PFSK-1 (cell line): ENCODE measurements at regions not wholly inside any gene's neighbourhood (a gene's known extent, or its start where the extent isn't known, plus 50 kb on each side); places are given as distances from the start of the nearest gene placed in this dataset.

Experiments used
- FOXP2 ChIP-seq: optimal IDR thresholded peaks from 2 replicates; pipeline ENCODE3; 2011; ENCODE audit warnings: borderline replicate concordance, control low read depth, inconsistent platforms; ENCODE audit not compliant: insufficient read depth; ENCODE audit errors: extremely low read length, extremely low read depth
- POLR2AphosphoS5 ChIP-seq: IDR thresholded peaks from 2 replicates; pipeline ENCODE4 v1.6.1; 2012; ENCODE audit warnings: low read depth, mild to moderate bottlenecking, control low read depth, low read length, moderate library complexity
- SIN3A ChIP-seq: IDR thresholded peaks from 2 replicates; pipeline ENCODE4 v1.6.1; 2012; ENCODE audit warnings: mild to moderate bottlenecking, low read length, moderate library complexity, borderline replicate concordance; ENCODE audit not compliant: insufficient read depth
- TAF1 ChIP-seq: IDR thresholded peaks from 2 replicates; pipeline ENCODE4 v1.6.1; 2012; ENCODE audit warnings: low read length, control low read depth, borderline replicate concordance; ENCODE audit not compliant: insufficient read depth
- TF ChIP-seq, protein P1 (sequence below), 2 experiments: IDR thresholded peaks; 2 replicates each; pipeline versions ENCODE4 v1.6.1 to v1.8.0; 2011 to 2012; ENCODE audit warnings: low read depth in 2 of 2, low read length in 2 of 2, control low read depth in 1 of 2, inconsistent platforms in 1 of 2, mild to moderate bottlenecking in 1 of 2, moderate library complexity in 1 of 2; ENCODE audit not compliant: insufficient read depth in 1 of 2

DNA sequence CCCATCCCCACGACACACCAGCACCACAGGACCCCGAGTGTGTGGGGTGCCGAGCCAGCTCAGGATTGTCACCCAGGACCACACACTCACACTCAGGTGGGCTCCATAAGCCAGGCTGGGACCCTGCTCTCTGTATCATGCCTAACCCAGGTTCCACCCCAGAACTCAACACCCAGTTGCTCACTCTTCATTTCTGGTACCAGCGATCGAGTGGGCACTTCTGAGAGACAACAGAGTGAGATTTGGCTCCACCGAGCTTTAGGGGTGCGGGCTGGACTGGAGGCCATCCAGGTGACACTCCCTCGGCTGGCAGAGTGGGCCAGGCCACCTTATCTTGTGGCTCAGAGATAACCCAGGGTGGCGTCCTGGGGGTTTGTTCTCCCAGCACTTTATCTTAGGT, 1323.8 kb downstream of the BRD1 start:
- TF ChIP-seq POLR2AphosphoS5 (no peak), TAF1 (no peak), SIN3A (no peak), FOXP2 (no peak)
- TF ChIP-seq, protein P1, sequence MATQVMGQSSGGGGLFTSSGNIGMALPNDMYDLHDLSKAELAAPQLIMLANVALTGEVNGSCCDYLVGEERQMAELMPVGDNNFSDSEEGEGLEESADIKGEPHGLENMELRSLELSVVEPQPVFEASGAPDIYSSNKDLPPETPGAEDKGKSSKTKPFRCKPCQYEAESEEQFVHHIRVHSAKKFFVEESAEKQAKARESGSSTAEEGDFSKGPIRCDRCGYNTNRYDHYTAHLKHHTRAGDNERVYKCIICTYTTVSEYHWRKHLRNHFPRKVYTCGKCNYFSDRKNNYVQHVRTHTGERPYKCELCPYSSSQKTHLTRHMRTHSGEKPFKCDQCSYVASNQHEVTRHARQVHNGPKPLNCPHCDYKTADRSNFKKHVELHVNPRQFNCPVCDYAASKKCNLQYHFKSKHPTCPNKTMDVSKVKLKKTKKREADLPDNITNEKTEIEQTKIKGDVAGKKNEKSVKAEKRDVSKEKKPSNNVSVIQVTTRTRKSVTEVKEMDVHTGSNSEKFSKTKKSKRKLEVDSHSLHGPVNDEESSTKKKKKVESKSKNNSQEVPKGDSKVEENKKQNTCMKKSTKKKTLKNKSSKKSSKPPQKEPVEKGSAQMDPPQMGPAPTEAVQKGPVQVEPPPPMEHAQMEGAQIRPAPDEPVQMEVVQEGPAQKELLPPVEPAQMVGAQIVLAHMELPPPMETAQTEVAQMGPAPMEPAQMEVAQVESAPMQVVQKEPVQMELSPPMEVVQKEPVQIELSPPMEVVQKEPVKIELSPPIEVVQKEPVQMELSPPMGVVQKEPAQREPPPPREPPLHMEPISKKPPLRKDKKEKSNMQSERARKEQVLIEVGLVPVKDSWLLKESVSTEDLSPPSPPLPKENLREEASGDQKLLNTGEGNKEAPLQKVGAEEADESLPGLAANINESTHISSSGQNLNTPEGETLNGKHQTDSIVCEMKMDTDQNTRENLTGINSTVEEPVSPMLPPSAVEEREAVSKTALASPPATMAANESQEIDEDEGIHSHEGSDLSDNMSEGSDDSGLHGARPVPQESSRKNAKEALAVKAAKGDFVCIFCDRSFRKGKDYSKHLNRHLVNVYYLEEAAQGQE (IDR thresholded peaks at IDR 0.05; ENCODE audit: insufficient read depth in 1 of 2, low read depth in 2 of 2, low read length in 2 of 2): no peak
